HG02852 (cell line): ENCODE measurements at regions not wholly inside any gene's neighbourhood (a gene's known extent, or its start where the extent isn't known, plus 50 kb on each side); places are given as distances from the start of the nearest gene placed in this dataset.

Source experiments
- ATAC-seq: cut with Tn5 transposase; IDR thresholded peaks from one replicate; pipeline ENCODE4 v1.9.1; 2021; ENCODE audit warnings: mild to moderate bottlenecking, moderate library complexity; ENCODE audit not compliant: unreplicated experiment

DNA sequence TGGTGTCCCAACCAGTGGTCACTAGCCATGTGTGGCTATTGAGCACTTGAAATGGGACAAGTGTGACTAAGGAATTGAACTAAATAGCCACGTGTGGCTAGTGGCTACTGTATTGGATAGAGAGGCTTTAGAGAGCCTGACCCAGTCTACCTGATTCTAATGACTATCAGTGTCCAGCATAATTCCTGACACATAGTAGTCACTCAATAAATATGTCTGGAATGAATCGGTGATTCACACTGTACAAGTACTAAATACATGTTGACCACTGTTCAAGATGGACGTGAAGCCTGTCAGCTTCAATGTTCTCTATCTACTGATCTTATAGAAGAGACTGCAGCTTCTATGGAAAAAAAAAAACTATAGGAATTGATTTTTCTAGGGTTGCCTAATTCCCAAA, 57.7 kb upstream of the MAST4 start:
- no peak for ATAC-seq

GRCh38 chr5:66540078-66540477, 56.1 kb upstream of the MAST4 start:
- ATAC-seq, result no peak

DNA sequence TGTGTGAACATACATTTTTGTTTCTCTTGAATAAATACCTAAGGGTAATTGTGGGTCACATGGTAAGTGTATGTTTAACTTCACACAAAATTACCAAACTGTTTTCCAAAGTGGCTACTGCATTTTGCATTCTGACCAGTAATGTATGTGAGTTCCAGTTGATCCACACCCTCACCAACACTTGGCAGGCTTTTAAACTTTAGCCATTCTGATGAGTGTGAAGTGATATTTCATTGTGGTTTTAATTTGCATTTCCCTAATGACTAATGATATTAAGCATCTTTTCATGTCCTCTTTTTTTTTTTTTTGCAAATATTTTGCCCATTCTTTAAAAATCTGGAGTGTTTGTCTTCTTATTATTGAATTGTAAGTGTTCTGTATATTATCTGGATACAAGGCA, 53.5 kb upstream of the MAST4 start:
- ATAC-seq, result no peak
